ENCODE measurements at regions not wholly inside any gene's neighbourhood (a gene's known extent, or its start where the extent isn't known, plus 50 kb on each side); places are given as distances from the start of the nearest gene placed in this dataset.

DNA sequence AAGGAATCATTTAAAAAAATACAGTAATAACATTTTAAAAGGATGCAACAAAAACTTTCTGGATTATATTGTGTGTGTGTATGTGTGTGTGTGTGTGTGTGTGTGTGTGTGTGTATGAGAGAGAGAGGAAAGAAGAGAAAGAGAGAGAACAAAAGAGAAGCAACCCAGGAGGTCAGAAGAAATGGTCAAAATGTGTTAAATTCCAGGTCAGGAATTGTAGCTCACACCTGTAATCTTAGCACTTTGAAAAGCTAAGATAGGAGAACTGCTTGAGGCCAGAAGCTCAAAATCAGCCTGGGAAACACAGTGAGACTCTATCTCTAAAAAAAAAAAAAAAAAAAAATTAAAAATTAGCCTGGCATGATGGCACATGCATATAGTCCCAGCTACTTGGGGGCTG, 311.8 kb upstream of the CDH12 start:
- no peaks in the 10 kb centered on the region for H3K36me3 ChIP-seq (replicated peaks in 1 of 2; ENCODE audit: control insufficient read depth in 2 of 2, insufficient read depth in 2 of 2, low read length in 2 of 2)
- H3K14ac ChIP-seq (ENCODE audit: low read length): no peak overlapping the region
- no peaks in the 10 kb centered on the region for H3K4me1 ChIP-seq (ENCODE audit: control insufficient read depth in 2 of 2, insufficient read depth in 1 of 2, low read depth in 1 of 2, low read length in 2 of 2)
- no peak overlapping the region for H3K27ac ChIP-seq (replicated peaks; ENCODE audit: low read length)
- no peak overlapping the region for H2BK120ac ChIP-seq (ENCODE audit: low read depth, low read length)
- H3K79me1 ChIP-seq (ENCODE audit: low read depth, low read length): no peaks in the 10 kb centered on the region
- H3K27me3 ChIP-seq (ENCODE audit: control insufficient read depth in 3 of 3, insufficient read depth in 3 of 3, low read depth in 1 of 3, low read length in 3 of 3): no peaks in the 10 kb centered on the region
- no peak overlapping the region for H3K4me2 ChIP-seq (ENCODE audit: insufficient read depth, low read length, poor library complexity, severe bottlenecking)
- no peak overlapping the region for H4K91ac ChIP-seq (ENCODE audit: low read depth, low read length, poor library complexity)
- no peak overlapping the region for H3K4ac ChIP-seq (ENCODE audit: low read length)
- H2BK5ac ChIP-seq (ENCODE audit: low read length): no peak overlapping the region
- H3K18ac ChIP-seq (ENCODE audit: low read length): no peak overlapping the region
- no peak overlapping the region for H2BK12ac ChIP-seq (ENCODE audit: low read length)
- no peak overlapping the region for H4K8ac ChIP-seq (ENCODE audit: low read depth, low read length)
- no peak overlapping the region for H2BK15ac ChIP-seq (ENCODE audit: low read length)
- H2AFZ ChIP-seq (ENCODE audit: low read length): no peak overlapping the region
- H3K9ac ChIP-seq (ENCODE audit: low read depth, low read length, poor library complexity): no peak overlapping the region
- H2AK5ac ChIP-seq (ENCODE audit: low read depth, low read length): no peak overlapping the region
- no peak overlapping the region for H3K23ac ChIP-seq (ENCODE audit: low read depth, low read length, poor library complexity)
- DNase-seq (ENCODE audit: low spot score): no peak
- H3K4me3 ChIP-seq (ENCODE audit: low read length in 2 of 2): no peak overlapping the region
- H3K9me3 ChIP-seq (replicated peaks in 1 of 2; ENCODE audit: control insufficient read depth in 2 of 2, insufficient read depth in 1 of 2, low read depth in 1 of 2, low read length in 2 of 2): no peaks in the 10 kb centered on the region

DNA sequence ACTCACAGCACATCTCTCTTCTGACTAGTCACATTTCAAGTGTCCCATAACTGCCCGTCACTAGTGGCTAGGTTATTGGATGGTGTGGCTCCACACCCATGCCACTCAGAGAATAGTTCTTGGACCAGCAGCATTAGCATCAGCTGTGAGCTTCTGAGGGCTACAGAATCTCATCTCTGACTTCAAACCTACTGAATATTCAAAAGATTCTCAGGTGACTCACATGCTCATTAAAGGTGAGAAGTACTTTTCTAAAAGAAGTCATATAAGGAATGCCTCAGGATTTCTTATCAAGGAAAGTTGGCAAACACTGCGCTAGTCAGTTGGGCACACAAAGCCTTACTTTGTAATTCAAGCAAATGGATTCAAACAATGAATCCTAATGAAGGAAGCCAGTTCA, 305.0 kb upstream of the CDH12 start:
- Histone ChIP-seq H4K8ac (ENCODE audit: low read depth, low read length) (no peak overlapping the region), H2BK15ac (ENCODE audit: low read length) (no peak overlapping the region), H3K27ac (replicated peaks; ENCODE audit: low read length) (no peak overlapping the region), H2BK5ac (ENCODE audit: low read length) (no peak overlapping the region), H3K4me2 (ENCODE audit: insufficient read depth, low read length, poor library complexity, severe bottlenecking) (no peak overlapping the region), H4K91ac (ENCODE audit: low read depth, low read length, poor library complexity) (no peak overlapping the region), H2AK5ac (ENCODE audit: low read depth, low read length) (no peak overlapping the region), H3K36me3 (replicated peaks in 1 of 2; ENCODE audit: control insufficient read depth in 2 of 2, insufficient read depth in 2 of 2, low read length in 2 of 2) (no peaks in the 10 kb centered on the region), H3K79me1 (ENCODE audit: low read depth, low read length) (no peaks in the 10 kb centered on the region), H3K18ac (ENCODE audit: low read length) (no peak overlapping the region), H2BK120ac (ENCODE audit: low read depth, low read length) (no peak overlapping the region), H3K9me3 (replicated peaks in 1 of 2; ENCODE audit: control insufficient read depth in 2 of 2, insufficient read depth in 1 of 2, low read depth in 1 of 2, low read length in 2 of 2) (no peaks in the 10 kb centered on the region), H3K9ac (ENCODE audit: low read depth, low read length, poor library complexity) (no peak overlapping the region), H3K23ac (ENCODE audit: low read depth, low read length, poor library complexity) (no peak overlapping the region), H3K4me3 (ENCODE audit: low read length in 2 of 2) (no peak overlapping the region), H3K14ac (ENCODE audit: low read length) (no peak overlapping the region), H3K4ac (ENCODE audit: low read length) (no peak overlapping the region), H2BK12ac (ENCODE audit: low read length) (no peak overlapping the region), H3K27me3 (ENCODE audit: control insufficient read depth in 3 of 3, insufficient read depth in 3 of 3, low read depth in 1 of 3, low read length in 3 of 3) (no peaks in the 10 kb centered on the region), H2AFZ (ENCODE audit: low read length) (no peak overlapping the region), H3K4me1 (ENCODE audit: control insufficient read depth in 2 of 2, insufficient read depth in 1 of 2, low read depth in 1 of 2, low read length in 2 of 2) (no peaks in the 10 kb centered on the region)
- DNase-seq (ENCODE audit: low spot score): no peak
- no CpG with 5 or more reads among the region's 2 CpGs for WGBS, 2 donors (ENCODE audit: extremely low coverage in 2 of 2, insufficient read length in 2 of 2, insufficient replicate concordance in 1 of 2)

DNA sequence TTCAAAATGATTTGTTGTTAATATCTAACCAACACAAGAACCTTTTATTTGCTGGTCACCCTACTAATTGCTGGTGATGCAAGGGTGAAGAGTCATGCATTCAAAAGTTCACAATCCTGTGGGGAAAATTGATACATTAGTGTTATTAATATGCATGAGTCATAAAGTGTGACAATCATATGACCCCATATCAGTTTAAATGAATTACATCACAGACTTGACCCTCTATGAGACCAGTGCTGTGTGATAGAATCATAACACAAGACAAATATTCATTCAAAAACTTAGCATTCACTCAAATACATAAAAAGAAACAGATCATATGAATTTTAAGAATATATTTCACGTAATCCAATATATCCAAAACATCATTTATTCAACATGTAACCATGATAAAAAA, 304.6 kb upstream of the CDH12 start:
- no peak overlapping the region for H3K27ac ChIP-seq (replicated peaks; ENCODE audit: low read length)

DNA sequence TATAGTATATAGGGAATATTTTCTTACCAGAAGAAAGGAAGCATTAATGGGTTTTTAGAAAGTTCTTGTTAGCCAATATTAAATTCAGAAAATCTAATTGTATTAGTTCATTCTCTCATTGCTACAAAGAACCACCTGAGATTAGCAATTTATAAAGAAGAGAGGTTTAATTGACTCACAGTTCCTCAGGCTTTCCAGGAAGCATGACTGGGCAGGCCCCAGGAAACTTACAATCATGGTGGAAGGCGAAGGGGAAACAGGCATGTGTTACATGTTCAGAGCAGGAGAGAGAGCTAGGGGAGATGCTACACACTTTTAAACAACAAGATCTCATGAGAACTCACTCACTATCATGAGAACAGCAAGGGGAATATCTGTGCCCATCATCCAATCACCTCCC, 304.0 kb upstream of the CDH12 start:
- no peaks in the 10 kb centered on the region for H3K79me1 ChIP-seq (ENCODE audit: low read depth, low read length)
- H3K4me1 ChIP-seq (ENCODE audit: control insufficient read depth in 2 of 2, insufficient read depth in 1 of 2, low read depth in 1 of 2, low read length in 2 of 2): no peaks in the 10 kb centered on the region
- H3K9me3 ChIP-seq (replicated peaks in 1 of 2; ENCODE audit: control insufficient read depth in 2 of 2, insufficient read depth in 1 of 2, low read depth in 1 of 2, low read length in 2 of 2): no peaks in the 10 kb centered on the region
- H3K4me2 ChIP-seq (ENCODE audit: insufficient read depth, low read length, poor library complexity, severe bottlenecking): no peak overlapping the region
- H2AK5ac ChIP-seq (ENCODE audit: low read depth, low read length): no peak overlapping the region
- no peak overlapping the region for H3K18ac ChIP-seq (ENCODE audit: low read length)
- no peak overlapping the region for H3K14ac ChIP-seq (ENCODE audit: low read length)
- H4K8ac ChIP-seq (ENCODE audit: low read depth, low read length): no peak overlapping the region
- no peak overlapping the region for H3K4me3 ChIP-seq (ENCODE audit: low read length in 2 of 2)
- no peak overlapping the region for H3K23ac ChIP-seq (ENCODE audit: low read depth, low read length, poor library complexity)
- no peak overlapping the region for H2BK120ac ChIP-seq (ENCODE audit: low read depth, low read length)
- no peak overlapping the region for H2BK12ac ChIP-seq (ENCODE audit: low read length)
- H3K9ac ChIP-seq (ENCODE audit: low read depth, low read length, poor library complexity): no peak overlapping the region
- no CpG with 5 or more reads among the region's 1 CpG for WGBS, 2 donors (ENCODE audit: extremely low coverage in 2 of 2, insufficient read length in 2 of 2, insufficient replicate concordance in 1 of 2)
- no peaks in the 10 kb centered on the region for H3K27me3 ChIP-seq (ENCODE audit: control insufficient read depth in 3 of 3, insufficient read depth in 3 of 3, low read depth in 1 of 3, low read length in 3 of 3)
- DNase-seq (ENCODE audit: low spot score): no peak
- H3K27ac ChIP-seq (replicated peaks; ENCODE audit: low read length): no peak overlapping the region
- no peaks in the 10 kb centered on the region for H3K36me3 ChIP-seq (replicated peaks in 1 of 2; ENCODE audit: control insufficient read depth in 2 of 2, insufficient read depth in 2 of 2, low read length in 2 of 2)
- H3K4ac ChIP-seq (ENCODE audit: low read length): no peak overlapping the region
- H4K91ac ChIP-seq (ENCODE audit: low read depth, low read length, poor library complexity): no peak overlapping the region
- no peak overlapping the region for H2BK15ac ChIP-seq (ENCODE audit: low read length)
- no peak overlapping the region for H2AFZ ChIP-seq (ENCODE audit: low read length)
- H2BK5ac ChIP-seq (ENCODE audit: low read length): no peak overlapping the region

More for the DNA sequence above, 304.6 kb upstream of the CDH12 start:
- no peak overlapping the region for H2BK12ac ChIP-seq (ENCODE audit: low read length)
- no peak overlapping the region for H3K23ac ChIP-seq (ENCODE audit: low read depth, low read length, poor library complexity)
- H2AK5ac ChIP-seq (ENCODE audit: low read depth, low read length): no peak overlapping the region
- no peak overlapping the region for H4K91ac ChIP-seq (ENCODE audit: low read depth, low read length, poor library complexity)
- H3K36me3 ChIP-seq (replicated peaks in 1 of 2; ENCODE audit: control insufficient read depth in 2 of 2, insufficient read depth in 2 of 2, low read length in 2 of 2): no peaks in the 10 kb centered on the region
- no peaks in the 10 kb centered on the region for H3K9me3 ChIP-seq (replicated peaks in 1 of 2; ENCODE audit: control insufficient read depth in 2 of 2, insufficient read depth in 1 of 2, low read depth in 1 of 2, low read length in 2 of 2)
- H4K8ac ChIP-seq (ENCODE audit: low read depth, low read length): no peak overlapping the region
- no peak overlapping the region for H3K9ac ChIP-seq (ENCODE audit: low read depth, low read length, poor library complexity)
- H3K4me1 ChIP-seq (ENCODE audit: control insufficient read depth in 2 of 2, insufficient read depth in 1 of 2, low read depth in 1 of 2, low read length in 2 of 2): no peaks in the 10 kb centered on the region
- no peaks in the 10 kb centered on the region for H3K27me3 ChIP-seq (ENCODE audit: control insufficient read depth in 3 of 3, insufficient read depth in 3 of 3, low read depth in 1 of 3, low read length in 3 of 3)
- H3K79me1 ChIP-seq (ENCODE audit: low read depth, low read length): no peaks in the 10 kb centered on the region
- H3K18ac ChIP-seq (ENCODE audit: low read length): no peak overlapping the region
- DNase-seq (ENCODE audit: low spot score): no peak
- no peak overlapping the region for H2BK120ac ChIP-seq (ENCODE audit: low read depth, low read length)
- H3K4ac ChIP-seq (ENCODE audit: low read length): no peak overlapping the region
- H3K14ac ChIP-seq (ENCODE audit: low read length): no peak overlapping the region
- WGBS, 2 donors (ENCODE audit: extremely low coverage in 2 of 2, insufficient read length in 2 of 2, insufficient replicate concordance in 1 of 2): 100% methylated on average over 1 of the region's 1 CpG; no CpG with 5 or more reads in 1 of the 2 donors
- H3K4me3 ChIP-seq (ENCODE audit: low read length in 2 of 2): no peak overlapping the region
- H2BK15ac ChIP-seq (ENCODE audit: low read length): no peak overlapping the region
- no peak overlapping the region for H2BK5ac ChIP-seq (ENCODE audit: low read length)
- H3K4me2 ChIP-seq (ENCODE audit: insufficient read depth, low read length, poor library complexity, severe bottlenecking): no peak overlapping the region
- H2AFZ ChIP-seq (ENCODE audit: low read length): no peak overlapping the region
